ENCODE measurements at regions not wholly inside any gene's neighbourhood (a gene's known extent, or its start where the extent isn't known, plus 50 kb on each side); places are given as distances from the start of the nearest gene placed in this dataset.

DNA sequence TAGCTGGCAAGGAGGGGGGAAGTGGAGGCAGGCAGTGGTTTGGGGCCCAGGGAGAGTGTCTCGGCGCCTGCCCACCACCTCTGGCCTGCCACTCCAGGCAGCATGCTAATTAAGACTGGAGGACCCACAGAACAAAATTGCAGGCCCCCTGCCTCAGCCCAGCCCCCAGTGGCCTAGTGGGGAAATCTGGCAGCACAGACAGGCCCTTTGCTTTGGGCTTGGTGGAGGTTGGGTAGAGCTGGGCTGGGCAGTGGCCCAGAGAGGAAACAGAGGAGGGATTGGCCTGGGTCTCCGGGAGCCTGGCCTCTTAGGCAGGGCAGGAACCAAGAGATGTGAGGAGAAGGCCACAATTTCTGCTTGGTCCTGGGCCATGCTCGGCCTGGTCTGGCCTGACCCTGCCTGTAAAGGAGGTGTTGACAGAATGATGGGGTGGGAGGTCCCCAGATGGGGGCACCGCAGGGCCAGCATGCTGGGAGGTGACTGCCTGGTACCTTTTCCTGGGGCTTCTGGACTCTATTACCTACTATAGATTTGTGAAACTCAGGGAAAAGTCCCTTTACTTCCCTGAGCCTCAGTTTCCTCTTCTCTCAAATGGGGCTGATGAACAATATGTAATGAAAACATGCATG, 92.4 kb upstream of the PJA1 start:
- Histone ChIP-seq H3K4me2 (ENCODE audit: low read length) (no peak overlapping the region), H3K4me3 (ENCODE audit: low read depth, low read length) (no peak overlapping the region), H2AFZ (no peak overlapping the region), H3K79me2 (no peaks in the 10 kb centered on the region), H3K9me3 (ENCODE audit: control insufficient read depth, low read length) (no peaks in the 10 kb centered on the region), H3K27ac (no peak overlapping the region), H3K4me1 (no peaks in the 10 kb centered on the region), H3K9ac (no peak overlapping the region), H3K36me3 (ENCODE audit: control insufficient read depth, insufficient read depth, low read length) (no peaks in the 10 kb centered on the region), H3K27me3 (ENCODE audit: control insufficient read depth, insufficient read depth, low read length) (no peaks in the 10 kb centered on the region)
- TF ChIP-seq, protein P1, sequence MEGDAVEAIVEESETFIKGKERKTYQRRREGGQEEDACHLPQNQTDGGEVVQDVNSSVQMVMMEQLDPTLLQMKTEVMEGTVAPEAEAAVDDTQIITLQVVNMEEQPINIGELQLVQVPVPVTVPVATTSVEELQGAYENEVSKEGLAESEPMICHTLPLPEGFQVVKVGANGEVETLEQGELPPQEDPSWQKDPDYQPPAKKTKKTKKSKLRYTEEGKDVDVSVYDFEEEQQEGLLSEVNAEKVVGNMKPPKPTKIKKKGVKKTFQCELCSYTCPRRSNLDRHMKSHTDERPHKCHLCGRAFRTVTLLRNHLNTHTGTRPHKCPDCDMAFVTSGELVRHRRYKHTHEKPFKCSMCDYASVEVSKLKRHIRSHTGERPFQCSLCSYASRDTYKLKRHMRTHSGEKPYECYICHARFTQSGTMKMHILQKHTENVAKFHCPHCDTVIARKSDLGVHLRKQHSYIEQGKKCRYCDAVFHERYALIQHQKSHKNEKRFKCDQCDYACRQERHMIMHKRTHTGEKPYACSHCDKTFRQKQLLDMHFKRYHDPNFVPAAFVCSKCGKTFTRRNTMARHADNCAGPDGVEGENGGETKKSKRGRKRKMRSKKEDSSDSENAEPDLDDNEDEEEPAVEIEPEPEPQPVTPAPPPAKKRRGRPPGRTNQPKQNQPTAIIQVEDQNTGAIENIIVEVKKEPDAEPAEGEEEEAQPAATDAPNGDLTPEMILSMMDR (IDR thresholded peaks at IDR 0.05): no peak

DNA sequence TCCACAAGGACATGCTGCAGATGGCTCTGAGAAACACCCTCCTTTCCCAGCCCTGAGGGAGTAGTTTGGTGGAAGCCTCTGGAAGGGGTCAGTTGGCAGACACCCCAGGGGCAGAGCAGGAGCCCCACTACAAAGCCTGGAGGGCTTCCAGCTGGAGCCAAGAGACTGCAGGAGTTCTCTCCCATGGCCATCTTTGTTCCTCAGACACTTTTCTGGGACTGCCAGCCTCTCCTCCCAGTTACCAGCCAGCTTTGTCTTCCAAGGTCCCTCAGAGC, 91.0 kb upstream of the PJA1 start:
- H2AFZ ChIP-seq: no peak overlapping the region
- no peak overlapping the region for H3K4me2 ChIP-seq (ENCODE audit: low read length)
- no peak overlapping the region for H3K27ac ChIP-seq
- TF ChIP-seq, protein P1 (IDR thresholded peaks at IDR 0.05): no peak
- H3K4me3 ChIP-seq (ENCODE audit: low read depth, low read length): no peak overlapping the region
- H3K27me3 ChIP-seq (ENCODE audit: control insufficient read depth, insufficient read depth, low read length): no peaks in the 10 kb centered on the region
- no peaks in the 10 kb centered on the region for H3K4me1 ChIP-seq
- no peaks in the 10 kb centered on the region for H3K9me3 ChIP-seq (ENCODE audit: control insufficient read depth, low read length)
- H3K79me2 ChIP-seq: no peaks in the 10 kb centered on the region
- H3K9ac ChIP-seq: no peak overlapping the region
- no peaks in the 10 kb centered on the region for H3K36me3 ChIP-seq (ENCODE audit: control insufficient read depth, insufficient read depth, low read length)

DNA sequence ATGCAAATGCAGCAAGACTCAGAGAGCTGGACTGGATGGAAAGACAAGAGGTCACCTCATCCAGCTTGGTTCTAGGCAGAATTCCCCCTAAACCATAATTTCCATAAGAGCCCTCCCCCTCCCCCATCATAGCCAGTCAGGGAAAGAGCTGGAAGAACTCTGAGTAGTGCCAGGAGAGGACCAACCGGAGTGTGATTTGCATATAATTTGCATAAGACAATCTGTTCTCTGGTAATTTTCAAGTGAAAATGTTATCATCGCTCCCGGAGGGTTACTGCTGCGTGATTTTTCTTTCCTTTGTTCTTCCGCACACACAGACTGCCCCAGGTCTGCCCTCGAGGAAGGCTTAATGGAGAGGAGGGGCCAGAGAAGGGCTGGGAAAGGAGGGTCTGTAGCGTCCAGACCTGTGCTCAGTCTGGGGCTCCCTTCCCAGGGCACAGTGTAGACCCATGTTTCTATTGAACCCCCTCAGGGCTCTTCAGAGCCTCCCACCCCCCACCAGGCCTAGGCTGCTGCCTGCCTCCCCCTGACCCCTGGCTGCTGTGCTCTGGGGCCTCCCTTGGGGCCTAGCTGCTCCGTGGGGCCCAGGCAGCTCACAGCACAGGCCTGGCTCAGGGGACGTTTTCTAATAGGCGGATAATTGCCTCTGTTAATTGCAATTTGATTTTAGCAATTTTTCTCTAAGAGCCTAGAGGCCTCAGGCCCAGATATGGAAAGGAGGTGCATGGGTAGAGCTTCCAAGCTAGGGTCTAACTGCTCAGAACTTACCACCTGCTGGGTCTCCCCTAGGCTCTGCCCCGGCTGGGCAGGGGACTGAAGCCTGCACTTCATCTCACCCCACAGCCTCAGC, 90.4 kb upstream of the PJA1 start:
- Histone ChIP-seq H3K9ac (no peak overlapping the region), H3K9me3 (ENCODE audit: control insufficient read depth, low read length) (no peaks in the 10 kb centered on the region), H3K79me2 (no peaks in the 10 kb centered on the region), H2AFZ (no peak overlapping the region), H3K4me2 (ENCODE audit: low read length) (no peak overlapping the region), H3K4me3 (ENCODE audit: low read depth, low read length) (no peak overlapping the region), H3K27ac (no peak overlapping the region), H3K4me1 (no peaks in the 10 kb centered on the region), H3K36me3 (ENCODE audit: control insufficient read depth, insufficient read depth, low read length) (no peaks in the 10 kb centered on the region), H3K27me3 (ENCODE audit: control insufficient read depth, insufficient read depth, low read length) (no peaks in the 10 kb centered on the region)
- TF ChIP-seq, protein P1 (IDR thresholded peaks at IDR 0.05): no peak

DNA sequence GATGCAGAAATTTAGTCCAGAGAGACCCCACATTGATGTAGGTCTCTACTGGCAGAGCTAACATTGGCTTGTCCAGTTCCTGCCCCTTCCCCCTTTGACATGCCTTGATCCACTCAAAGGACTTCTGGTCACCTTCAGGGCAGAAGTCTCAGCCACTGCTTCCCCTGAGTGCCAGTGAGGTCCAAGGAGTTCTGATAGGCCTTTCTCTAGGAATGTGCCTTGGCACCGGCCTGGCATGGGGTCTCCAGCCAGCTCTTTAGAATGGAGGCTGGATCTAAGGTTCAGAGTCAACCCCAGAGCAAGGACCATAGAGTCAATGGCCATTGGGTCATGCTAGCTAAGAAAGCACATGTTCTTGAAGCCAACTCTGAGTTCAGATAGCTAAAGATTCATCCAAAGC, 88.6 kb upstream of the PJA1 start:
- H3K4me2 ChIP-seq (ENCODE audit: low read length): no peak overlapping the region
- H3K79me2 ChIP-seq: no peaks in the 10 kb centered on the region

More for the DNA sequence above, 88.6 kb upstream of the PJA1 start:
- no peaks in the 10 kb centered on the region for H3K27me3 ChIP-seq (ENCODE audit: control insufficient read depth, insufficient read depth, low read length)
- TF ChIP-seq, protein P1 (IDR thresholded peaks at IDR 0.05): no peak
- H3K36me3 ChIP-seq (ENCODE audit: control insufficient read depth, insufficient read depth, low read length): no peaks in the 10 kb centered on the region
- no peak overlapping the region for H2AFZ ChIP-seq
- no peaks in the 10 kb centered on the region for H3K4me1 ChIP-seq
- no peak overlapping the region for H3K9ac ChIP-seq
- H3K9me3 ChIP-seq (ENCODE audit: control insufficient read depth, low read length): no peaks in the 10 kb centered on the region
- no peak overlapping the region for H3K4me3 ChIP-seq (ENCODE audit: low read depth, low read length)
- no peak overlapping the region for H3K27ac ChIP-seq

All from parathyroid adenoma (tissue), 2 donors.